ENCODE measurements at regions not wholly inside any gene's neighbourhood (a gene's known extent, or its start where the extent isn't known, plus 50 kb on each side); places are given as distances from the start of the nearest gene placed in this dataset.
A peak's percentile ranks its signal among the peaks of the same experiment; 100 is the strongest.

- Mint-ChIP-seq H3K36me3 (ENCODE audit: low read depth) (no peaks in the 10 kb centered on the region), H3K27ac (no peak overlapping the region), H3K4me3 (no peak overlapping the region), H3K4me1 (peaks cover 9% of the 10 kb centered on the region), H3K27me3 (ENCODE audit: insufficient read depth, low read depth, poor library complexity) (peaks cover 9% of the 10 kb centered on the region), H3K9me3 (peaks cover 4% of the 10 kb centered on the region)
- no peak for DNase-seq (ENCODE audit: low spot score)
- Histone ChIP-seq H3K9me2 (ENCODE audit: insufficient read depth) (no peaks in the 10 kb centered on the region), H3K36me3 (ENCODE audit: insufficient read depth) (no peaks in the 10 kb centered on the region), H3K27ac (ENCODE audit: low read depth) (no peak overlapping the region), H3K27me3 (ENCODE audit: insufficient read depth) (no peaks in the 10 kb centered on the region), H3K79me2 (replicated peaks; ENCODE audit: insufficient read depth) (no peaks in the 10 kb centered on the region), H3K4me3 (no peak overlapping the region), H3F3A (replicated peaks; ENCODE audit: low read depth) (no peaks in the 10 kb centered on the region), H3K4me1 (ENCODE audit: insufficient read depth) (peaks cover 5% of the 10 kb centered on the region; the same call in 1 of the 2 replicates), H2AFZ (peak overlapping the region; percentile 74; the same call in 1 of the 2 replicates), H4K20me1 (replicated peaks; ENCODE audit: insufficient read depth) (no peaks in the 10 kb centered on the region), H3K4me2 (no peak overlapping the region)
- no peak for ATAC-seq
- no peak for TF ChIP-seq REST (IDR thresholded peaks at IDR 0.05; ENCODE audit: unreplicated experiment)
- TF ChIP-seq CTCF (conservative IDR thresholded peaks at IDR 0.05; ENCODE audit: low read depth in 2 of 2), result no peak
- TF ChIP-seq EZH2phosphoT487 (IDR thresholded peaks at IDR 0.05; ENCODE audit: unreplicated experiment), result no peak
- no peak for TF ChIP-seq STAT1 (IDR thresholded peaks at IDR 0.05; ENCODE audit: unreplicated experiment)
- no peak for TF ChIP-seq ZNF331 (CRISPR knock-in tag; IDR thresholded peaks at IDR 0.05; ENCODE audit: low read depth)
Observed at GRCh38 chr20:58012731-58013510, 215.5 kb downstream of the ANKRD60 start.

GRCh38 chr20:58011947-58012610 lies 216.4 kb downstream of the ANKRD60 start:
- no peaks in the 10 kb centered on the region for H3K36me3 ChIP-seq (ENCODE audit: insufficient read depth)
- no peaks in the 10 kb centered on the region for H3K79me2 ChIP-seq (replicated peaks; ENCODE audit: insufficient read depth)
- H4K20me1 ChIP-seq (replicated peaks; ENCODE audit: insufficient read depth), result no peaks in the 10 kb centered on the region
- Mint-ChIP-seq H3K9me3 (peaks cover 4% of the 10 kb centered on the region), H3K27me3 (ENCODE audit: insufficient read depth, low read depth, poor library complexity) (peaks cover 9% of the 10 kb centered on the region), H3K4me1 (peaks cover 9% of the 10 kb centered on the region), H3K36me3 (ENCODE audit: low read depth) (no peaks in the 10 kb centered on the region), H3K27ac (no peak overlapping the region), H3K4me3 (no peak overlapping the region)
- H3F3A ChIP-seq (replicated peaks; ENCODE audit: low read depth), result no peaks in the 10 kb centered on the region
- H3K4me2 ChIP-seq, result no peak overlapping the region
- H3K27me3 ChIP-seq (ENCODE audit: insufficient read depth), result no peaks in the 10 kb centered on the region
- DNase-seq (ENCODE audit: low spot score), result no peak
- no peak for TF ChIP-seq ZNF462 (CRISPR knock-in tag; IDR thresholded peaks at IDR 0.05)
- no peak overlapping the region for H2AFZ ChIP-seq
- H3K27ac ChIP-seq (ENCODE audit: low read depth), result no peak overlapping the region
- ATAC-seq, result no peak
- H3K4me1 ChIP-seq (ENCODE audit: insufficient read depth), result peaks cover 5% of the 10 kb centered on the region; the same call in 1 of the 2 replicates
- H3K4me3 ChIP-seq, result no peak overlapping the region
- no peaks in the 10 kb centered on the region for H3K9me2 ChIP-seq (ENCODE audit: insufficient read depth)
